Suprapubic skin (tissue), 3 donors: ENCODE measurements at regions not wholly inside any gene's neighbourhood (a gene's known extent, or its start where the extent isn't known, plus 50 kb on each side); places are given as distances from the start of the nearest gene placed in this dataset.

Source experiments
- EP300 ChIP-seq: sonication (generic); formaldehyde crosslinking; IDR thresholded peaks from one replicate; pipeline ENCODE4 v1.6.1; 2017; ENCODE audit warnings: antibody characterized with exemption
- POLR2A ChIP-seq, 2 donors: fragments of 450-650 bp; IDR thresholded peaks; one replicate each; pipeline ENCODE4 v1.6.1; 2017; ENCODE audit warnings: antibody characterized with exemption in 2 of 2, mild to moderate bottlenecking in 2 of 2, moderate library complexity in 2 of 2
- TF ChIP-seq, protein P1 (sequence below), 2 donors: fragments of 200-600 bp in 1 of 2; fragments of 450-650 bp in 1 of 2; sonication (generic) in 1 of 2; IDR thresholded peaks; one replicate each; pipeline ENCODE4 v1.5.1; 2016 to 2019; ENCODE audit warnings: antibody characterized with exemption in 2 of 2, mild to moderate bottlenecking in 1 of 2, moderate library complexity in 1 of 2

DNA sequence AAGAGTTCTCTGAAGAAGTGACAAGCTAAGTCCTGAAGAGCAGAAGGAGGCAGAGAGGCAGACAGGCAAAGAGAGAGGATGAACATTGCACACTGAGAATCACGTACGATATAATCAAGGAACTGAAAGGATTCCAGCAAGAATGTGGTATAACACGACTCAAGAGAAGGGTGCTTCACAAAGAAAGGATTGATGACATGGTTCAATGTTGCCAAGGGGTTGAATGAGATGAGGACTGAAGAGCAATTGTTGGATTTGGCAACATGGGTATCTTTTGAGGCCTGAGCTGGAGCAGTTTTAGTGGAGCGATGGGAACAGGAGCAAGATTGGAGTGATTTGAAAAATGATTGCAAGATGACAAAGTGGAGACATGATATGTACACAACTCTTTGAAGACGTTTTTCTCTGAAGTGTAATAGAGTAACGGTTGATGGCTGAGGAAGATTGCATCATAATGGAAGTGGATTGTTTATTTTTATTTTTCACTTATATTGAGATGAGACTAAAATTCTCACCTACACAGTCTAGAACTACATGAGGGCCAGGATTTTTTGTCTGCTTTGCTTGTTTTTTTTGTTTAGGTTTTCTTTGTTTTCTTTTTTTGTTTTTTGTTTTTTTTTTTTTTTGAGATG lies 1049.9 kb upstream of the WWC1 start:
- TF ChIP-seq POLR2A (IDR thresholded peaks at IDR 0.05) (no peak), EP300 (no peak)
- TF ChIP-seq, protein P1, sequence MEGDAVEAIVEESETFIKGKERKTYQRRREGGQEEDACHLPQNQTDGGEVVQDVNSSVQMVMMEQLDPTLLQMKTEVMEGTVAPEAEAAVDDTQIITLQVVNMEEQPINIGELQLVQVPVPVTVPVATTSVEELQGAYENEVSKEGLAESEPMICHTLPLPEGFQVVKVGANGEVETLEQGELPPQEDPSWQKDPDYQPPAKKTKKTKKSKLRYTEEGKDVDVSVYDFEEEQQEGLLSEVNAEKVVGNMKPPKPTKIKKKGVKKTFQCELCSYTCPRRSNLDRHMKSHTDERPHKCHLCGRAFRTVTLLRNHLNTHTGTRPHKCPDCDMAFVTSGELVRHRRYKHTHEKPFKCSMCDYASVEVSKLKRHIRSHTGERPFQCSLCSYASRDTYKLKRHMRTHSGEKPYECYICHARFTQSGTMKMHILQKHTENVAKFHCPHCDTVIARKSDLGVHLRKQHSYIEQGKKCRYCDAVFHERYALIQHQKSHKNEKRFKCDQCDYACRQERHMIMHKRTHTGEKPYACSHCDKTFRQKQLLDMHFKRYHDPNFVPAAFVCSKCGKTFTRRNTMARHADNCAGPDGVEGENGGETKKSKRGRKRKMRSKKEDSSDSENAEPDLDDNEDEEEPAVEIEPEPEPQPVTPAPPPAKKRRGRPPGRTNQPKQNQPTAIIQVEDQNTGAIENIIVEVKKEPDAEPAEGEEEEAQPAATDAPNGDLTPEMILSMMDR (IDR thresholded peaks at IDR 0.05): no peak
